Neuronal stem cell (in vitro differentiated cells): ENCODE measurements at regions not wholly inside any gene's neighbourhood (a gene's known extent, or its start where the extent isn't known, plus 50 kb on each side); places are given as distances from the start of the nearest gene placed in this dataset.

Experiments
- DNase-seq: peaks from one replicate; pipeline ENCODE4 v3.0.0-alpha.2; 2013; ENCODE audit warnings: low spot score
- H2AFZ ChIP-seq: one replicate; pipeline ENCODE4 v1.6.1; 2013; ENCODE audit warnings: mild to moderate bottlenecking, low read length, inconsistent platforms
- H2AK5ac ChIP-seq: 2 replicates; pipeline ENCODE4 v1.6.1; 2013; ENCODE audit warnings: low read depth, mild to moderate bottlenecking, inconsistent platforms, low read length, moderate library complexity, mixed read lengths
- H2BK120ac ChIP-seq: 2 replicates; pipeline ENCODE4 v1.6.1; 2013; ENCODE audit warnings: low read depth, mild to moderate bottlenecking, inconsistent platforms, low read length, moderate library complexity, mixed read lengths
- H2BK12ac ChIP-seq: one replicate; pipeline ENCODE4 v1.6.1; 2013; ENCODE audit warnings: low read length, inconsistent platforms
- H2BK15ac ChIP-seq: 2 replicates; pipeline ENCODE4 v1.6.1; 2013; ENCODE audit warnings: mild to moderate bottlenecking, low read length, inconsistent platforms, mixed read lengths
- H2BK5ac ChIP-seq: one replicate; pipeline ENCODE4 v1.6.1; 2013; ENCODE audit warnings: inconsistent platforms, mild to moderate bottlenecking, low read length, moderate library complexity
- H3K14ac ChIP-seq: one replicate; pipeline ENCODE4 v1.6.1; 2013; ENCODE audit warnings: low read length, inconsistent platforms
- H3K18ac ChIP-seq: 2 replicates; pipeline ENCODE4 v1.6.1; 2013; ENCODE audit warnings: low read length, inconsistent platforms
- H3K23ac ChIP-seq: 2 replicates; pipeline ENCODE4 v1.6.1; 2013; ENCODE audit warnings: low read depth, mild to moderate bottlenecking, mixed read lengths, low read length, inconsistent platforms; ENCODE audit not compliant: poor library complexity
- H3K27ac ChIP-seq: replicated peaks from 3 replicates; pipeline ENCODE4 v1.5.1; 2013; ENCODE audit warnings: low read length, inconsistent platforms
- H3K27me3 ChIP-seq, 3 experiments: 2 replicates each; pipeline ENCODE4 v1.6.1; 2013; ENCODE audit warnings: low read length in 3 of 3, mild to moderate bottlenecking in 2 of 3, inconsistent platforms in 1 of 3, low read depth in 1 of 3, mixed read lengths in 1 of 3, moderate library complexity in 1 of 3; ENCODE audit not compliant: control insufficient read depth in 3 of 3, insufficient read depth in 3 of 3
- H3K36me3 ChIP-seq, 2 donors: replicated peaks in 1 of 2; 2 replicates each; pipeline ENCODE4 v1.6.1; 2013; ENCODE audit warnings: low read length in 2 of 2; ENCODE audit not compliant: control insufficient read depth in 2 of 2, insufficient read depth in 2 of 2
- H3K4ac ChIP-seq: 2 replicates; pipeline ENCODE4 v1.6.1; 2013; ENCODE audit warnings: inconsistent platforms, mild to moderate bottlenecking, low read length, moderate library complexity
- H3K4me1 ChIP-seq, 2 donors: 1 replicate in 1 of 2; 2 replicates in 1 of 2; pipeline ENCODE4 v1.6.1; 2013; ENCODE audit warnings: low read length in 2 of 2, low read depth in 1 of 2; ENCODE audit not compliant: control insufficient read depth in 2 of 2, insufficient read depth in 1 of 2
- H3K4me2 ChIP-seq: one replicate; pipeline ENCODE4 v1.6.1; 2013; ENCODE audit warnings: mild to moderate bottlenecking, low read length, inconsistent platforms; ENCODE audit not compliant: insufficient read depth, poor library complexity, severe bottlenecking
- H3K4me3 ChIP-seq, 2 donors: 2 replicates each; pipeline ENCODE4 v1.5.1; 2013; ENCODE audit warnings: low read length in 2 of 2, mild to moderate bottlenecking in 2 of 2, inconsistent platforms in 1 of 2, moderate library complexity in 1 of 2
- H3K79me1 ChIP-seq: one replicate; pipeline ENCODE4 v1.6.1; 2013; ENCODE audit warnings: low read depth, mild to moderate bottlenecking, inconsistent platforms, low read length, moderate library complexity
- H3K9ac ChIP-seq: one replicate; pipeline ENCODE4 v1.6.1; 2013; ENCODE audit warnings: mild to moderate bottlenecking, low read depth, low read length, inconsistent platforms; ENCODE audit not compliant: poor library complexity
- H3K9me3 ChIP-seq, 2 donors: replicated peaks in 1 of 2; 2 replicates each; pipeline versions ENCODE3 to v1.6.1; 2013; ENCODE audit warnings: low read length in 2 of 2, mild to moderate bottlenecking in 2 of 2, inconsistent platforms in 1 of 2, low read depth in 1 of 2, mixed read lengths in 1 of 2, moderate library complexity in 1 of 2; ENCODE audit not compliant: control insufficient read depth in 2 of 2, insufficient read depth in 1 of 2
- H4K8ac ChIP-seq: one replicate; pipeline ENCODE4 v1.6.1; 2013; ENCODE audit warnings: low read depth, mild to moderate bottlenecking, inconsistent platforms, low read length, moderate library complexity
- H4K91ac ChIP-seq: one replicate; pipeline ENCODE4 v1.6.1; 2013; ENCODE audit warnings: low read length, low read depth, mild to moderate bottlenecking, inconsistent platforms; ENCODE audit not compliant: poor library complexity
- WGBS, 2 donors: extraction: QIAGEN DNeasy Blood & Tissue Kit; methylation state at CpG; one replicate each; pipeline ENCODE4 v1.1.7; 2013; ENCODE audit warnings: missing lambda C conversion rate in 2 of 2, mixed read lengths in 1 of 2; ENCODE audit not compliant: insufficient read length in 2 of 2, insufficient replicate concordance in 1 of 2; ENCODE audit errors: extremely low coverage in 2 of 2; 5-methylcytosine and 5-hydroxymethylcytosine counted together

GRCh38 chr15:29205186-29205585, 64.4 kb downstream of the NSMCE3 start:
- no peak for DNase-seq
- Histone ChIP-seq H4K8ac (no peak overlapping the region), H3K36me3 (no peaks in the 10 kb centered on the region), H3K4me1 (peaks cover 0 to 7% of the 10 kb centered on the region in 2 donors), H2BK120ac (no peak overlapping the region), H3K4ac (no peak overlapping the region), H2BK15ac (no peak overlapping the region), H3K27ac (no peak overlapping the region), H3K27me3 (peaks cover 0 to 7% (median 0%) of the 10 kb centered on the region in 3 experiments), H2AFZ (no peak overlapping the region), H3K79me1 (no peaks in the 10 kb centered on the region), H3K18ac (no peak overlapping the region), H2BK5ac (no peak overlapping the region), H3K9me3 (no peaks in the 10 kb centered on the region), H3K14ac (no peak overlapping the region), H3K4me3 (no peak overlapping the region), H3K9ac (no peak overlapping the region), H2AK5ac (no peak overlapping the region), H3K4me2 (no peak overlapping the region), H3K23ac (no peak overlapping the region), H2BK12ac (no peak overlapping the region), H4K91ac (no peak overlapping the region)
- WGBS, 2 donors = no CpG with 5 or more reads among the region's 2 CpGs

- Histone ChIP-seq H2AK5ac (no peak overlapping the region), H3K4ac (no peak overlapping the region), H3K18ac (no peak overlapping the region), H3K14ac (no peak overlapping the region), H2BK12ac (no peak overlapping the region), H3K23ac (no peak overlapping the region), H2BK5ac (no peak overlapping the region), H2AFZ (no peak overlapping the region), H3K9me3 (no peaks in the 10 kb centered on the region), H3K36me3 (no peaks in the 10 kb centered on the region), H4K8ac (no peak overlapping the region), H3K4me1 (peaks cover 0 to 7% of the 10 kb centered on the region in 2 donors), H3K79me1 (no peaks in the 10 kb centered on the region), H2BK120ac (no peak overlapping the region), H3K4me2 (no peak overlapping the region), H3K27me3 (peaks cover 0 to 7% (median 0%) of the 10 kb centered on the region in 3 experiments), H4K91ac (no peak overlapping the region), H3K4me3 (no peak overlapping the region), H3K27ac (no peak overlapping the region), H2BK15ac (no peak overlapping the region), H3K9ac (no peak overlapping the region)
- DNase-seq = no peak
- WGBS, 2 donors = no CpG with 5 or more reads among the region's 7 CpGs
Measured at GRCh38 chr15:29204369-29204755, 65.3 kb downstream of the NSMCE3 start.

- no peak overlapping the region for H2BK12ac ChIP-seq
- no peaks in the 10 kb centered on the region for H3K9me3 ChIP-seq
- no peak overlapping the region for H3K27ac ChIP-seq
- no peak overlapping the region for H2AFZ ChIP-seq
- peaks cover 0 to 7% of the 10 kb centered on the region in 2 donors for H3K4me1 ChIP-seq
- H2BK5ac ChIP-seq = no peak overlapping the region
- H3K79me1 ChIP-seq = no peaks in the 10 kb centered on the region
- no peak overlapping the region for H3K23ac ChIP-seq
- no peak overlapping the region for H3K4me3 ChIP-seq
- no peak overlapping the region for H3K14ac ChIP-seq
- no peaks in the 10 kb centered on the region for H3K36me3 ChIP-seq
- H3K27me3 ChIP-seq = peaks cover 0 to 7% (median 0%) of the 10 kb centered on the region in 3 experiments
- H4K91ac ChIP-seq = no peak overlapping the region
- H2BK120ac ChIP-seq = no peak overlapping the region
- H3K18ac ChIP-seq = no peak overlapping the region
- no peak overlapping the region for H3K4me2 ChIP-seq
- no peak for DNase-seq
- no peak overlapping the region for H2BK15ac ChIP-seq
- no CpG with 5 or more reads among the region's 8 CpGs for WGBS, 2 donors
- no peak overlapping the region for H3K9ac ChIP-seq
- H3K4ac ChIP-seq = no peak overlapping the region
- H4K8ac ChIP-seq = no peak overlapping the region
- H2AK5ac ChIP-seq = no peak overlapping the region
Measured at GRCh38 chr15:29203718-29204368, 65.8 kb downstream of the NSMCE3 start.

GRCh38 chr15:29196722-29197121, 72.9 kb downstream of the NSMCE3 start:
- no peak overlapping the region for H3K4me2 ChIP-seq
- peaks cover 0 to 8% (median 0%) of the 10 kb centered on the region in 3 experiments for H3K27me3 ChIP-seq
- no peak overlapping the region for H3K23ac ChIP-seq
- H3K79me1 ChIP-seq = peaks cover 2% of the 10 kb centered on the region
- H2AK5ac ChIP-seq = no peak overlapping the region
- peaks cover 0 to 2% of the 10 kb centered on the region in 2 donors for H3K9me3 ChIP-seq
- H3K4me3 ChIP-seq = no peak overlapping the region
- no peak overlapping the region for H3K4ac ChIP-seq
- no peak overlapping the region for H3K18ac ChIP-seq
- no peak overlapping the region for H3K9ac ChIP-seq
- H2BK5ac ChIP-seq = no peak overlapping the region
- no peak overlapping the region for H4K8ac ChIP-seq
- no peaks in the 10 kb centered on the region for H3K36me3 ChIP-seq
- H2BK15ac ChIP-seq = no peak overlapping the region
- H2AFZ ChIP-seq = peak overlapping the region; percentile 59
- whole genome bisulfite sequencing, 2 donors = no CpG with 5 or more reads among the region's 3 CpGs
- no peak overlapping the region for H4K91ac ChIP-seq
- H3K4me1 ChIP-seq = peaks cover 0 to 7% of the 10 kb centered on the region in 2 donors
- no peak overlapping the region for H3K14ac ChIP-seq
- no peak overlapping the region for H2BK120ac ChIP-seq
- no peak for DNase-seq
- H2BK12ac ChIP-seq = no peak overlapping the region
- H3K27ac ChIP-seq = no peak overlapping the region
